ENCODE measurements at regions not wholly inside any gene's neighbourhood (a gene's known extent, or its start where the extent isn't known, plus 50 kb on each side); places are given as distances from the start of the nearest gene placed in this dataset.

DNA sequence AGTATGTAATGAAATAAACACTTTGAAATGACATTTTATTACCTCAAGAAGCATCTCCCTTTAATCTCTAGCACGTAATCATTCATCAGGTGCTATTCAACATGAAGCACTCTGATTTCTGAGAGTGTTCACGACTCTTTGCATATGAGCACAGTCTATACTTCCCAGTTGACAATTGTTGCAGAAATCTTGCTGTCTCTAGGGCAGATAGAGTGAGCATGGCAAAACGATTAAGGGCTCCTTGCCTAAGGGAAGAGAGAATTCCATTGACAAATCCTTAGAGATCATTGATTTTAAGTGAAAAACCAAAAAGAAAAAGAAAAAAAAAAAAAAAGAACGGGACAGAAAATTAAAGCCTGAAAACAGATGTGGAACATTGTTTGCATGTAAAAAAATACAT, 107.6 kb downstream of the C12orf50 start:
- TF ChIP-seq, protein P1, sequence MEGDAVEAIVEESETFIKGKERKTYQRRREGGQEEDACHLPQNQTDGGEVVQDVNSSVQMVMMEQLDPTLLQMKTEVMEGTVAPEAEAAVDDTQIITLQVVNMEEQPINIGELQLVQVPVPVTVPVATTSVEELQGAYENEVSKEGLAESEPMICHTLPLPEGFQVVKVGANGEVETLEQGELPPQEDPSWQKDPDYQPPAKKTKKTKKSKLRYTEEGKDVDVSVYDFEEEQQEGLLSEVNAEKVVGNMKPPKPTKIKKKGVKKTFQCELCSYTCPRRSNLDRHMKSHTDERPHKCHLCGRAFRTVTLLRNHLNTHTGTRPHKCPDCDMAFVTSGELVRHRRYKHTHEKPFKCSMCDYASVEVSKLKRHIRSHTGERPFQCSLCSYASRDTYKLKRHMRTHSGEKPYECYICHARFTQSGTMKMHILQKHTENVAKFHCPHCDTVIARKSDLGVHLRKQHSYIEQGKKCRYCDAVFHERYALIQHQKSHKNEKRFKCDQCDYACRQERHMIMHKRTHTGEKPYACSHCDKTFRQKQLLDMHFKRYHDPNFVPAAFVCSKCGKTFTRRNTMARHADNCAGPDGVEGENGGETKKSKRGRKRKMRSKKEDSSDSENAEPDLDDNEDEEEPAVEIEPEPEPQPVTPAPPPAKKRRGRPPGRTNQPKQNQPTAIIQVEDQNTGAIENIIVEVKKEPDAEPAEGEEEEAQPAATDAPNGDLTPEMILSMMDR (IDR thresholded peaks at IDR 0.05; ENCODE audit: low read depth, low read length, missing control alignments): no peak
- H3K4me3 ChIP-seq (replicated peaks; ENCODE audit: low read depth, low read length): no peak overlapping the region
- DNase-seq (ENCODE audit: extremely low read depth, low read depth): no peak

DNA sequence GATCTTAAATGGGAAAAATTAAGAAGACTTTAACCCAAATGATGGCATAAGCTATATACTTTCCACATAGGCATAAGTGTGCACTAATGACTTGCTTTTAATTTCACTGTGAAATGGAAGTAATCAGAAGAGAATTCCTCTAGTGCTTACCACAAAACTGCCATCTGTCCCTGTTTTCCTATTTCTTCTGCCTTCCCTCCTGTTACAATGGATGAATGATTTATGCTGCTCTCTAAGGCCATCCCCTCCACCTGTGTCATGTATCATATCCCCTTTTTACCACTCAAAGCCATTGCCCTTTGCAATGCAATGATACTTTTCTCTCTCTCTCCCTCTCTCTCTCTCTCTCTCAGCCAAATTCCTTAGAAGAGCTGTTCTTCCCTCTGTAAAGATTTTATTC, 109.1 kb downstream of the C12orf50 start:
- TF ChIP-seq, protein P1 (IDR thresholded peaks at IDR 0.05; ENCODE audit: low read depth, low read length, missing control alignments): no peak
- DNase-seq (ENCODE audit: extremely low read depth, low read depth): no peak
- no peak overlapping the region for H3K4me3 ChIP-seq (replicated peaks; ENCODE audit: low read depth, low read length)

DNA sequence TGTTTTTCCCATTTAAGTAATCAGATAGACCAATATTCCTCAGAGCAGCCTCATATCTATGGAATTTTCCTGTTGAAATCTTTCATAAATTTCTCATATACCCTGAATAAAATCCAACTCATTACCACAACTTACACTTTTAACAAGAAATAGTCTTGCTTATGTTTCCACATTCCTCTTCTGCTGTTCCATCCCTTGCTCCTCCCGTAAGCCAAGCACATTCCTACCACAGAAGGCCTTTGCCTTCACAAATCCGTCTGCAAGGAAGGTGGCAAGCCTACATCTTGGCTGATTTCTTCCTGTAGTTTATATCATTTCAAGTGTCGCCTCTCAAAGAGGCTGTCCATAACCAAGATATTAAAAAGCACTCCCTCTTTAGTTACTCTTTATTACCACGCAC, 127.7 kb downstream of the C12orf50 start:
- no peak overlapping the region for H3K4me3 ChIP-seq (replicated peaks; ENCODE audit: low read depth, low read length)
- no peak for DNase-seq (ENCODE audit: extremely low read depth, low read depth)
- TF ChIP-seq, protein P1 (IDR thresholded peaks at IDR 0.05; ENCODE audit: low read depth, low read length, missing control alignments): no peak

DNA sequence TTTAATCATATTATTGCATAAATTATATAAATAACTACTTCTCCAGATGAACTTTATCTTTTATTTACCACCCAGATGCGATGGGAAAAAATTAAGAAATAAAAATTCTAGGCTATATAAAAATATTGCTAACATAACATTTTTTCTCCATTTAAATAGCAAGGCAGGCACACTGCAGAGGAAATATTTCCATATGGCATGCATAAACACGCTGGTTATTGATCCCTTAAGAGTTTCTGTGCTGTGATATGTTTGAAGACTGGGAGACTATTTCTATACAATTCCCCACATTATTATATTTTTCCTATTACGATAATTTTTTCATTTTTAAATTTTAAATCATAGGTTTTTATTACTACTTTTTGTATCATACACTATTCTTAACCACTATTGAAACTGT, 131.5 kb downstream of the C12orf50 start:
- TF ChIP-seq, protein P1 (IDR thresholded peaks at IDR 0.05; ENCODE audit: low read depth, low read length, missing control alignments): no peak
- no peak for DNase-seq (ENCODE audit: extremely low read depth, low read depth)
- H3K4me3 ChIP-seq (replicated peaks; ENCODE audit: low read depth, low read length): no peak overlapping the region

DNA sequence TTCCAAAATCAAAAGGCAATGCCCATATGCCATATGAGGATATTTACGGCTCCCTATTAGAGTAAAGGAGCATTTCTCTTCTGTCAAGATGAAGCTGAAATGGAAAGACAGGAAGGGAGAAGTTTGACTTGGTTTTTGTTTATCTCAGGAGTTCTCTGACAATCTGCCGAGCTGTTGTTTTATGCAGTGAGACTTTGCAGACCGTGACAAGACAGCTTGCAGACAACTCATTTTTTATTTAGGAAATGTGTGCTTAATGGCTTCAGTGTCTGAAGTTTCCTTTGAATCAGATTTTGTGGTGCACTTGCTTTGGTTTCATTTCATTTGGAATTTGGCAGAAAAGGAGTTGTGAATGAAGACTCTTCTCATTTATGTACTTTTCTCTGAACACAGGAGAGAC, 145.4 kb downstream of the C12orf50 start:
- H3K4me3 ChIP-seq (replicated peaks; ENCODE audit: low read depth, low read length): no peak overlapping the region
- DNase-seq (ENCODE audit: extremely low read depth, low read depth): no peak
- TF ChIP-seq, protein P1 (IDR thresholded peaks at IDR 0.05; ENCODE audit: low read depth, low read length, missing control alignments): no peak

DNA sequence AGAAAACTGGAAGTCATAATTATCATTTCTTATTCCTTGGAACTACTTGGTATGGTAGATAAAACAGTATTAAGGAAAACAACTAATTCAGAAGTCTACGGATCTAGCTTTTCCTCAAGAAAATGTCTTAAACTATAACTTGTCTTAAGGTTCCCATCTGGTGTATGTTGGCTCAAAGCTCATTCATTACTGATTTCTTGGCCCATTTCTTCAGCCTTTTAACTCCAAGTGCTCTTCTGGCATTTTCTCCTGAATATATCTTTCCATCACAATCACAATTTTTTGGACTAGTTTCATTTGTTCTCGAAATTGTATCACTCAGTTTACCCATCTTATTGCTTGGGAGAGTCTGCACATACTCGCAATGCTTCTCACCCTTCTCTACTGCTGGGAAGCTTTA, 150.1 kb downstream of the C12orf50 start:
- no peak overlapping the region for H3K4me3 ChIP-seq (replicated peaks; ENCODE audit: low read depth, low read length)
- no peak for DNase-seq (ENCODE audit: extremely low read depth, low read depth)
- TF ChIP-seq, protein P1 (IDR thresholded peaks at IDR 0.05; ENCODE audit: low read depth, low read length, missing control alignments): no peak

Data from HFF-Myc (cell line).